T follicular helper cell (primary cell): ENCODE measurements at regions not wholly inside any gene's neighbourhood (a gene's known extent, or its start where the extent isn't known, plus 50 kb on each side); places are given as distances from the start of the nearest gene placed in this dataset.

ENCODE experiments used
- DNase-seq: peaks from one replicate; pipeline ENCODE4 v3.0.0-alpha.2; 2020; ENCODE audit warnings: low read depth

- DNase-seq: no peak
Observed at GRCh38 chr3:40701016-40701588, 176.3 kb downstream of the ZNF621 start.

GRCh38 chr3:40704224-40704623 is 179.5 kb downstream of the ZNF621 start:
- no peak for DNase-seq

- no peak for DNase-seq
Observed at GRCh38 chr3:40705663-40706062, 180.9 kb downstream of the ZNF621 start.

GRCh38 chr3:40713306-40713705 is 188.5 kb downstream of the ZNF621 start:
- no peak for DNase-seq

GRCh38 chr3:40713795-40714194 is 189.0 kb downstream of the ZNF621 start:
- no peak for DNase-seq

GRCh38 chr3:40714771-40715345 is 190.1 kb downstream of the ZNF621 start:
- no peak for DNase-seq

- DNase-seq: no peak
Observed at GRCh38 chr3:40715551-40715950, 190.8 kb downstream of the ZNF621 start.

GRCh38 chr3:40717471-40717870 is 192.7 kb downstream of the ZNF621 start:
- no peak for DNase-seq

- DNase-seq: no peak
Observed at GRCh38 chr3:40718209-40718608, 193.4 kb downstream of the ZNF621 start.

GRCh38 chr3:40718681-40719080 is 193.9 kb downstream of the ZNF621 start:
- DNase-seq: no peak

GRCh38 chr3:40719660-40720287 is 195.0 kb downstream of the ZNF621 start:
- DNase-seq: no peak

- DNase-seq: no peak
Observed at GRCh38 chr3:40720341-40720740, 195.6 kb downstream of the ZNF621 start.

- DNase-seq: no peak
Observed at GRCh38 chr3:40720863-40721262, 196.1 kb downstream of the ZNF621 start.

- DNase-seq: no peak
Observed at GRCh38 chr3:40723083-40723660, 198.4 kb downstream of the ZNF621 start.

GRCh38 chr3:40725031-40725430 is 200.3 kb downstream of the ZNF621 start:
- DNase-seq: no peak

- no peak for DNase-seq
Observed at GRCh38 chr3:40731445-40731844, 206.7 kb downstream of the ZNF621 start.

- no peak for DNase-seq
Observed at GRCh38 chr3:40736943-40737342, 212.2 kb downstream of the ZNF621 start.

- DNase-seq: no peak
Observed at GRCh38 chr3:40737343-40737742, 212.6 kb downstream of the ZNF621 start.

- DNase-seq: no peak
Observed at GRCh38 chr3:40739971-40740370, 215.2 kb downstream of the ZNF621 start.

- DNase-seq: no peak
Observed at GRCh38 chr3:40741729-40742128, 217.0 kb downstream of the ZNF621 start.

- DNase-seq: no peak
Observed at GRCh38 chr3:40745381-40746106, 220.8 kb downstream of the ZNF621 start.

GRCh38 chr3:40751666-40752065 is 226.9 kb downstream of the ZNF621 start:
- no peak for DNase-seq

GRCh38 chr3:40752492-40752891 is 227.7 kb downstream of the ZNF621 start:
- DNase-seq: no peak
